ENCODE measurements at regions not wholly inside any gene's neighbourhood (a gene's known extent, or its start where the extent isn't known, plus 50 kb on each side); places are given as distances from the start of the nearest gene placed in this dataset.

DNA sequence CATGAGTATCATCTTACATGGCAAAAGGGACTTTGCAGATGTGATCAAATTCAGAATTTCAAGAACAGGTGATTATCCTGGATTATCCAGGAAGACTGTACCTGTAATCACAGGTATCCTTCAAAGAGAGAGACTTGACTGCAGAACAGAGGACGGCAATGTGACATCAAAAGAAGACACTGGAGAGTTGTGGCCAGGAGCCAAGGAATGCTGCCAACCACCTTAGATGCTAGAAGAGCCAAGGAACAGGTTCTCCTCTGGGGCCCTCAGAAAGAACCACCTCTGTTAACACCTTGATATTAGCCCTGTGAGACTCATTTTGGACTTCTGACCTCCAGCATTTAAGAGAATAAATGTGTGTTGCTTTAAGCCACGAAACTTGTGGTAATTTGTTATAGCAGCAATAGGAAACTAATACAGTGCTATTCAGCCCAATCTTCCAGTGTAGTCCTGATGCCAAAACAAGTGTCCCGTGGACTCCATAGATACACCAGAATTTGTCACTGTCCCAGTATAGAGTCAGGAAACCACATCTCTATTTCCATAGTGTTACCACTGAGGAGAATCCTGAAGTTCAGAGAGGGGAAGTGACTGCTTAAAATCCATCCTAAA is 330.6 kb upstream of the TLE3 start:
- DNase-seq (ENCODE audit: low read depth, low spot score): no peak

DNA sequence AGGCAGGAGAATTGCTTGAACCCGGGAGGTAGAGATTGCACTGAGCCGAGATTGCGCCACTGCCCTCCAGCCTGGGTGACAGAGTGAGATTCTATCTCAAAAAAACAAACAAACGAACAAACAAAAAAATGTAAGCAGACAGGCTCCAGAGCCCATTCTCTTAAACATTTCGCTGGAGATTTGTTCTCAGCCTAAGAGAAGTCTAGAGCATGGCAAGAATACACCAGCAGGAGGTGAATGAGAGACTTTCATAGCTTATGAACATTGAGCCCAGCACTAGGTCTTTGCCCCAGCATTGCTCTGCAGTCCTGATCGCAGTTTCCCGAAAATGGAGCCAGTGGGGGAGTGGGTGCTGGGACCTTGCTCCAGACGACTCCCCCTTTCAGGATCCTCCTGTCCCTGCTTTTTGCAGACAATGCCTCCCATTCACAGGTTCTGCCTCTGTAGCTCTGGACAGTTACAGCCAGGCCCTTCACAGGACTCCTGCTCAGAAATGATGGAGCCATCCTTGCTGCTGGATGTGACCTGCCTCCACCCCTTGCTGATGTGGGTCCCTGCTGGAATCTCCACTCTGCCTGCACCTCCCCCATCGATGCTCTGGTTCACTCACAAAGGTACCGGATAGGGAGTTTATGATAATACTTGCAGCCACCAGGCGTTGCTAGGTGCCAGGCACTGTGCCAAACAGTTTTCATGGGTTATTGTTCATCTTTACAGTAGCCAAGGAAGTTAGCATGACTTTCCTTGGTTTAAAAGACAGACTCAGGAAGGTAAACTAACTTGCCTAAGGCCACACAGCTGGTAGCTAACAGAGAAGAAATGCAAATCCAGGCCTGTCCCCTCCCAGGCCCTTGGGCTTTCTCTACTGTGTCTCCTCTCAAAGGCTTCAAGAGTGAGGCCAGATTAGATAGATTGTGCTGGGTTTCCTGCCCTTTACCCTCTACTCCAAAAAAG is 329.7 kb upstream of the TLE3 start:
- no peak for DNase-seq (ENCODE audit: low read depth, low spot score)

DNA sequence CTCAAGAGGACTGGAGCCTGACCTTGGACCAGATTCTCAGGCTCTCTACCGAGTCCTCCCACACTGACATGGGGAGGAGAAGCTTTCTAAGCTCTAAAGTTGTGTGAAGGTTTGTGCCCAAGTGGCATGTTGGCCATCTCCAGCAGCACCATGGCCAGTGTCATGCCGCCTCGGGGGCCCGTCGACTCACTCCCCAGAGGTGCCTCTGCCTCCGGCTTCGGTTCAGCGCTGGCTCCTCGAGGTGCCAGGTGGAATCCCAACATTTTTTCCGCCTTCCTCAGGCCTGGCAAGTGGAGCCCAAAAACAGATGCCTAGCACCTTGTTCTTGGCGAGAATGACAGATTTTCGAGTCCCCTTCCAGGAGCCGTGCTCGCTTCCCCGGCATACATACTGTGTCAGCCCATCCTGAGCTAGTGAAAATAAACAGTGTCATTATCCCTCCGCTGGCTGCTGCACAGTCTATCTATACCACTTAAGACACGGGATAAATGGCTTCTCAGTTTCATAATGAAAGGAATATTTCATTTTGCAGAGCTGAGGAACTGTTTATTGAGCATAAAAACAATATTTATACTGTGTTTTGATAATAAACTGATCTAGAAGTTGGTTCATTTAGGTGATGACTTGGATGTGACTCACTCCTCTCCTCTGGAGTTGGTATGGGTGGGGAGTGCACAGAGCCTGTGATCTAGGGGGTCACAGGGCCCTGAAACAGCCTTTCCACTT is 328.5 kb upstream of the TLE3 start:
- DNase-seq (ENCODE audit: low read depth, low spot score): no peak

DNA sequence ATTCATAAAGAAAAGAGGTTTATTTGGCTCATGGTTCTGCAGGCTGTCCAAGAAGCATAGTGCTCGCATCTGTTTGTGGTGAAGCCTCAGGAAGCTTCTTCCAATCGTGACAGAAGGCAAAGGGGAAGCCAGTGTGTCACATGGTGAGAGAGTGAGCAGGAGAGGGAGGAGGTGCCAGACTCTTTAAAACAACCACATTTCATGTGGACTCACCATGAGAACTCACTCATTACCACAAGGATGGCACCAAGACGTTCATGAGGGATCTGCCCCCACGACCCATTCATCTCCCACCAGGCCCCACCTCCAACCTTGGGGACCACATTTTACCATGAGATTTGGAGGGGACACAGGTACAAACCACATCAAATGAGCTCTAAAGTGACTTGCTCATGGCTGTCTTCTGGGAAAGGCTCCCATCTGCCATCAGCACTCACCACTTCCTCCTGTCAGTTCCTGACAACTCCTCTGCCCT is 327.3 kb upstream of the TLE3 start:
- no peak for DNase-seq (ENCODE audit: low read depth, low spot score)

DNA sequence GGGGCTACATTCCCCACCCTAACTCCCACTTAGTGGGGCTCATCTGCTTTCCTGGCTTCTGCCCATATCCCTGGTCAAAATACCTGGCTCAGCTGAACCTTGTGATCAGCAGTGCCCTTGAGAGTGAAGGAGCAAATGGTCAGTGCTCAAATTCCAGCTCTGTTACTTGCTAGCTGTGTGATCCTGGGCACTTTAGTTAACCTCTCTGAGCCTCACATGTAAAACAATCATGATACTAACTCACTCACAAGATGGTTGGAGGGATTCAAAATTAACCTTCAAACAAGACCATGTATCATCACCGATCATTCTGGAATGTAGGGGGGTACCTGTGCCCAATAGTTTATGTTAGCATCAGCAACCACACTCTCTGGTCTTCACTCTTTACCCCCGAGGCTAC is 325.6 kb upstream of the TLE3 start:
- no peak for DNase-seq (ENCODE audit: low read depth, low spot score)

DNA sequence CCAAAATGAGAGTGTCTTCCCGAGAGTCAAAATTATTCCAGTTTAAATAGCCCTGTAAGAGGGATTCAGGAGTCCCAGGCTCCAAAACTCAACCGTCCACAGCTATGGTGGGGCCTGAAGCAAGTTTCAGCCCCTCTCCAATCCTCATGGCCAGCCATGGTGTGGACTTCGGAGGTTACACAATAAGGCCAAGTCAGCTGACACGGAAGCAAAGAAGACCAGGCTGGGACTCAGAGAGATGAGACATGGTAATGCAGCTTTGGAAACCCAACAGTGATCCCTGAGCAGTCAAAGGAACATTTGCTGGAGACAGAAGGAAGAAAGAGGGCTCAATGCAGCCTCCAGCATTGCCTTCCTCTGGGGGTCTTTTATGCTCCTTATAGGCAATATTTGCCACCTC is 324.6 kb upstream of the TLE3 start:
- DNase-seq (ENCODE audit: low read depth, low spot score): no peak

DNA sequence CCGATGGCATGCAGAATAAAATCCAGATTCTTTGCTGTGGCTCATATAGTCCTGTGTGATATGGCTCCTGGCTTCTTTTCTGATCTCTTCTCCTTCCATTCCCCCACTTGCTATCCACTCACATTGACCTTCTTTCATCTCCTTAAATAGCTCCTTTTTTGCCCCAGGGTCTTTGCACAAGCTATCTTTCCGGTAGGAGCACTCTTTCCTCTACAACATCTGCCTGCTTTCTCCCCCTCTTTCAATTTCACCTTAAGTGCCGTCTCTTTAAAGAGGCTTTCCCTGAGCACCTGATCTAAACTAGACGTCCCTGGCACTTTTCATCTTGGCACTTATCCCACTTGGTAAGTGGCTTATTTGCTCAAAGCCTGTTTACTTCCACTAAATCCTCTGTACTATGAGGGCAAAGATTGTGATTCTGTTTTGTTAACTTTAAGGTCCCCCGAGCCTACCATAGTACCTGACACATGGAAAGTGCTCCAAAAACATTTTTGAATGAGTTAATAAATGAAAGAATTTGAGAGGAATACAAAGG is 323.3 kb upstream of the TLE3 start:
- no peak for DNase-seq (ENCODE audit: low read depth, low spot score)

DNA sequence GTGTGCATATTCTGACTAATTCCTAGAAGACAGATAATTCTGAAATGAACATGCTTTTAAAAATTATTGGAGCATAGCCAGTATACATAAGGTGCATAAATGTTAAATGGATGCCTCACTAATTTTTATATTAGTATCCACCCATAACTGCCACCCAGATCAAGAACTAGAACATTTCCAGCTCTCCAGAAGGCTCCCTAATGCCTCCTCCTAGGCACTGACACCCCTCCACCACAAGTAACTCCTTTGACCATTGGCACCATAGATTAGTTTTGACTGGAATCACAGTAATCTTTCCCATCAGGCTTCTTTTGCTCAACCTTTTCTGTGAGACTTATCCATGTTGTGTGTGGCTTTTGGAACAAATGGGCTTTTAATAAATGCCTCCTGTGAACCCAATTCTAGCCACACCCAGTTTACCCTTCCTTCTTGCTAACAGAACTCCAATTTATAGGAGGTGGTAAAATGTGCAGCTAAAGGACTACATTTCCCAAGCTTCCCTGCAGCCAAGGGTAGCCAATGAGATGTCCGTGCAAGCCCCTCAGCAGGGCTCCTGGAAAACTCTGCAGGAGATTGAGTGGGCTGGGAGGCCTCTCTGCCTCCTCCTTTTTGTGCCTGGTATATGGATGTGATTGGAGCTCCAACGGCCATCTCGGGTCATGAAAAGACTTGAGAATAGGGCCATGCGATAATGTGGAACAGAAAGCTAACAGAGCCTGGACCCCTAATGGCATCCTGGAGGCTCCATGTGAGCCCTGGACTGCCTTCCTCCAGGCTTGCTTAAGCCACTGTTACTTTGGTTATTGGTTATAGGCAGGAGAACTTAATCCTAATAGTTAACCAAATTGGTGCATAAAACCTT is 322.6 kb upstream of the TLE3 start:
- DNase-seq (ENCODE audit: low read depth, low spot score): no peak

DNA sequence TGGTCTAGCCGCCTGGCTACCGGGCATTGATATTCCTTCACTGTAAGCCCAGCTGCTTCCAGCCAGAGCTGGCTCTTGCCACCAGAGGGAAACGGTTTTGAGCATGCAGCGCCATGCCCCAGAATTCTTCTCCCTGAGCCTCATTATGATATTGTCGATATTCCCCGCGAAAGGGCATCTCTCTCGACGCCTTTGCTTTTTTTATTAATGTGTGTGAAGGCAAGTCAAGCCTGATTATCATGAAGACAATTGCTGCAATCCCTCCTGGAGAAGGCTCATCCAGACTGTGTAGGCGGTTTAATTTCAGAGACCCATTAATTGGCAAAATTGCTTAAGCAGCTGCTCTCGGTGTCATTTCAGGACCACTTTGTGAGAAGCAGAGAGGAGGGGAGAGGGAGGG is 321.2 kb upstream of the TLE3 start:
- no peak for DNase-seq (ENCODE audit: low read depth, low spot score)

DNA sequence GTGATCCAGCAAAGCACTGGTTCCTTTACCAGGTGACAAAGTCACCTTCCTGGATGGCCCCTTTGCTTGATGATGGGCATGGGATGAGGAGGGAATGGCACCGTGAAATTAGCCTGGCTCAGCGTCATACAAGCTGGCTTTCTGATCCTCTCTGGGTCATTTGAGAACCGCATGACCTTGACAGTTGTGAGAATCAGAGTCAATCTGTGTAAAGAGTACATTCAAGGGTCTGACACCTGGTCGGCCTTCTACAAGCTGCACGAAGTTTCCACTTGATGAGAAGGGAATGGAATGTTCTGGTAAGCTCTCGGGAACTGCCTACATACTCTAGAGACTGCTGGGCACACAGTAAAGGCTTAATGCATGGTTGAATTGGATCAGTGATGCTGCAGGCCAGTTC is 319.8 kb upstream of the TLE3 start:
- no peak for DNase-seq (ENCODE audit: low read depth, low spot score)

DNA sequence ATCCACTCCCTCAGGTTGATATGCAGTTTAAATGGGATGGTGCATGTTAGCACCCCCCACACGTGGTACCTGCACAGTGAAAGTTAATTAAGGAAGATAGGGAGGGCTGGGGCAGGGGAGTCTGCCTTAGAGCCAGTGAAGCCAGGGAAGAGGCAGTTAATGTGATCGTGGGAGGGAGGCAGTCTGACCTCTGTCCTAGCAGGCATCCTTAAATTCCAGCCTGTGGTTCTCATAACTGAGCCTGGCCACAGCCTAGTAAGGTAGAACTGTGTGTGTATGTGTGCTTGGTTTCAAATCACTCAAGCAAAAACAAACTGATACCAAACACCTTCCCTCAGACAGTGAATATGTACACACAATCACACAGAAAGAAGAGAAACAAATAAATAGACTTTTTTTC is 319.1 kb upstream of the TLE3 start:
- no peak for DNase-seq (ENCODE audit: low read depth, low spot score)

DNA sequence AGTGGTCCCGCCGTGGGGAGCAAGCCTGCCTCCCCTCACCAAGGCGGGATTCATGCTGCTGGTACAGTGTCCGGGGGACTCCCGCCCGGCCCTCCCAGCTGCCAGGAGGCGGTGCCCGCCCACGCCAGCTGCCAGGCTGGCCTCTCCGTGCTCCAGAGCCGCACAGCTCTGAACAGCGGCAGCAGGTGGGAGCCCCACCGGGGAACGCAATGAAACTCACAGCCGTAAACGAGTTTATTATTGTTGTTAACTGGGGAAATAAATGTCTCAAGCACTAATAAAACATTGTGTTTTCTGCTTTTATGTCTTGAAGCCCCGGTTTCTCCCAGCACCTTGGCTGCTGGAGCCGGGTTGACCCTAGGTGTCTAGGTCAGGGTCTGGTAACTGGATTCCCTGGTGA is 317.7 kb upstream of the TLE3 start:
- DNase-seq (ENCODE audit: low read depth, low spot score): no peak

DNA sequence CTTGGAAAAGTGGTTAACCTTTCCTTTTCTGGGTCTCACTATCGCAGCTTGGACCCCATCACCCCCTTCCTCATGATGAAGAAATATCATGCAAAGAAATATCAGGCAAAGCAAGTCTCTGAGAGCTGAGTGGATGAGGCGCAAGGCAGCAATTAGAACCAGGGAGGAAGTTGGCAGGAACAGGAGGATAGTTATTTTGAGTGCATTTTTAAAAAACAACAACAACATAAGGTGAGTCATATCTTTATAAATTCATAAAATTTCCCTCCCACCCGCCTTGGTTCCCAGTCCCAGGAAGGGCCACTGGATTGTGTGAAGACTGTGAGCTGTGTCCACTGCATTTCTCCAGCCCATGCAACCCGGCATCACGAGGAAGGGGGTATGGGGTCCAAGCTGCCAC is 316.9 kb upstream of the TLE3 start:
- DNase-seq (ENCODE audit: low read depth, low spot score): no peak

DNA sequence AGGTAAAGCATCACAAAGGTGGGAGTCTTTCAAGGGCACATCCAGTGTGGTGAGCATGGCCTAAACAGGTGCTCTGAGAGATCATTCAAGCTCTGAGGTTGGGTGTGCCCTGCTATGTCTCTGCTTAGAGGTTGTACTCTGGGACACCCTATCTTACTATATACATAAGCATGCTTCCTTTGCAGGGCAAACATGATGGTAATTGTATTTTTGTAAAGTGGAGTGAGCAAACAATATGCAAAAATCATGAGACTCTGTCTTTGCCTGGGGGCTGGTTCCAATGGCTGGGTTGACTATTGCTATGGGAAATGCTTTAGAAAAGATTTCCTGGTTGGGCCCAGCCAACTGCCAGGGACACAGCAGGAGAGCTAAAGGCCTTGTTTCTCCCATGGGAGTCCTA is 315.1 kb upstream of the TLE3 start:
- no peak for DNase-seq (ENCODE audit: low read depth, low spot score)

DNA sequence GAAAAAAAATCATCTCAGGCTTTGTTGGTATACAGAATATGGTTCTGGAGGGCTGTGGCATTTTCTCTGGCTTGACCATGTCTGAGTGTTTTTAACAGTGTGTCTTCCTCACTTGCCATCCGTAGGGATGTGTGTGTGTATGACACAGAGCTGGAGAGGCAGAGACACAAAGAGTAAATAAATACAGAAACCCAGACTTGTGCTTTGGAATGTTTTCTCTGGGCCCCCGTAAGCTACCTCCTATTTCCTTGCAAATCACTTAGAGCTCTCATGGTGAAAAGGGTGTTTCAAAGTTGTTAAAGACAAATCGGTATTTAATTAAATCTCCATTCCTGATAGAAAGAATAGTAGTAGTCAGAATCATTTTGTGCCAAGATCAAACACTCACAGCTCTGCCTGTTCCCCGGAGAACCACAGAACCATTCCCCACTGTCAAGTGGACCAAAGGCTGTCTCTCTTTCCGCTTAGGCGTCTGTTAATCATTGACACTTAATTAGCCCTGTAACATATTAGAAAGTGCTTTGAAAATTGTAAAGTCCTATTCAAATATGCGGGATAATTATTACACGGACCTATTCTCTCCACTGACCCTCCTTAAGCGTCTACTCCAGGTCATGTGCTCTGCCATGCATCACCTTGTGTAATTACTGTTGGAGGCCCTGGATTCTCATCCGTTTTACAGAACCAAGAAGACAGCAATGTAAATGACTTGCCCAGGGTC is 313.6 kb upstream of the TLE3 start:
- DNase-seq (ENCODE audit: low read depth, low spot score): no peak

DNA sequence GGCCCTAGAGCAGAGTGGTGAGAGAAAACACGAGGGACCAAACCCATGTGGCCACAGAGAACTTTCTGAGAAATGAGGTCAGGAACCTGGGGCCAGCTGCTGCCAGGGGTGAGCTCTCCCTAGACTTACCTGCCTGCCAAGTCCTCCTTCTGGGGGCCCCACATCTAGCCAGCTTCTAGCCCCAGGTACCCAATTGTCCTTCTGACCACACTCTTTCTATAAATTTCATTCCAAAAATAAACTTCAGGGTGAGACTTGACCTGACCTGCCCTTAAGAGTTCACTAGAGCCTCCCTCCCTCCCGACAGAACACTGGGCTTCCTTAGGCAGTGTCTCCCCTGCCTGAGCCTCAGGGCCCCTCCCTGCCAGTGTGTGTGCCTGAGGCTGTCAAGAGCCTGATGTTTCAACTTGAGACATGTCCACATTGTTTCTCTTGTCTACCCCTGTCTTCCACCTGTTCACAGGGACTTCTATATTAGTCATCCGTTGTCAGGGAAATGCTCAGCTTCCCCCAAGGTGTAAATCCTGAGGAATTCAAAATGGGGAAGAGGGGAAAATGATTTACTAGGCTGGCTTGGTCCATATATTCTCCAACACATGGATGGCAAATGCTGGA is 312.8 kb upstream of the TLE3 start:
- DNase-seq (ENCODE audit: low read depth, low spot score): no peak

DNA sequence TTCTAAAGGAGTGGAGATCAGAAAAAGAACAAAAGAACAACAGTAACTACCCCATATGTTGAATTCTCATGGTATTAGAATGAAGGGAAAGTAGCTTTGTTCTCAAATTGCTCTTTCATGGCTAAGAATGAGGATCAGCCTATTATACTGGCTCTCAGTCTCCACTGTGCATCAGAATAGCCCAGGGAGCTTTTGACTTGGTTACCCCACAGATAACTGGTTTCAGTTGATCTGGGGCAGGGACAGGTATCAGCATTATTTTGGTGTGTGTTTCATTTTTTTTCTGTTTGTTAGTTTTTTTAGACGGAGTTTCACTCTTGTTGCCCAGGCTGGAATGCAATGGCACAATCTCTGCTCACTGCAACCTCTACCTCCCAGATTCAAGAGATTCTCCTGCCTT is 311.7 kb upstream of the TLE3 start:
- DNase-seq (ENCODE audit: low read depth, low spot score): no peak

DNA sequence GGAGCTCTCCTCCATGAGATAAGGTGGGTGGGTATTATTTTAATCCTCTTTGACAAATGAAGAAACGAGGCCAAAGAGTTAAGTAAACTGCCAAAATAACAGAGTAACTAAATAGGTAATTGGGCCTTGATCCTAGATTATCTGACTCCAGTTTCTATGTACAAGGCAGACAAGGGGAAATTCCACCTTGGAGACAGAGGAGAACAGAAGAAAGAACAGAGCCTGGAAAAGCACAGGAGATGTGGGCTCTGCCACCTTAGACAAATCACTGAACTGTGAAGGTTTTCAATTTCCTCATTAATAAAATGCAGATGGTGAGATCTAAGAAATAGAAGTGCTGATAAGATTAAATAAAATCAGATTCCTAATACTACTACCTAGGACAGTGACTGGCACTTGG is 310.2 kb upstream of the TLE3 start:
- DNase-seq (ENCODE audit: low read depth, low spot score): no peak

DNA sequence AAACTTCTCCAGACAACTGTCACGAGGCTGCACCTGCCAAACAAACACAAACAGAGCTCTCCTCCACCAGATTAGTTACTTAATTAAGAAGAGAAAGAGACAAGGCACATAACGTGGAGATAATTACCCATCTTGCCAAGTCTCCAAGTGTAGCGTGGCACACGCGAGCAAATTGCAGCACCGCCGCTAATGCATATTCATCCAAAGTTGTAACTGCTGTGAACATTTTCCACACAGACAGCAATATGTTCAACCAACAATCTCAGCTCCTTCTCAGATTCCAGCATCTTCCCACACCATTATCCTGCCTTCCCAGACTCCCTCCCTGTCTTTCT is 309.6 kb upstream of the TLE3 start:
- no peak for DNase-seq (ENCODE audit: low read depth, low spot score)

DNA sequence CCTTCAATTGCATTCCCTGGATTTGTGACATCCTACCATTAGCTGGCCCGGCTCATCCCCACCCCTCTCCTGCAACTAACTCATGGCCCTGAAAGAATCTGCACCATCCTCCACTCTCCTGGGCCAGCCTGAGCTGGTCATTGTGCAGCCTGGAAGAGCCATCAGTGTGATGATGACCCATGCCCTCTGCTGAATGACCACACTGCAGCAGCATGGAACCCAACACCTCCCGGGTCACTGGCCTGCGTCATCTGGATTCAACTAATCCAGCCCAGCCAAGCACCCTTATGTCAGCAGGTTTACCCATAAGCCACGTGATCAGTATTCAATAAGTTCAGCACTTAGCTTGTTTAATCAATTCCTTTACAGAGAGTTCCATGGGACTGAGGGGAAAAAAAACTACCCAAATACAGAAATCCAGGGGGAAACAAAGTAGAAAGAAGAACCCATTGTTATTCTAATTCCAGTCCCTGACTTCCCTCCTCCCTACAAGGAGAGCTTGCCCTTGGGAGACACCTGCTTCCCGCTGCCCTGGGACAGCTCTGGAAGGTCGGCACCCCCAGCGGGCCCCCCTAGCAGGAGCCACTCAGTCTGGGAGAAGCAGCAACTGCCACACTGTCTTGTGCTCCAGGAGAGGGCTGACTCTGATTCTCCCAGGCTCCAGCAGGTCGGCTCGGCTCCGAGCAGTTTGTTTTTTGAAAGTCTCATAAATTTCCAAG is 309.1 kb upstream of the TLE3 start:
- no peak for DNase-seq (ENCODE audit: low read depth, low spot score)

Data from astrocyte of the hippocampus (primary cell).